ENCODE measurements at regions not wholly inside any gene's neighbourhood (a gene's known extent, or its start where the extent isn't known, plus 50 kb on each side); places are given as distances from the start of the nearest gene placed in this dataset.

DNA sequence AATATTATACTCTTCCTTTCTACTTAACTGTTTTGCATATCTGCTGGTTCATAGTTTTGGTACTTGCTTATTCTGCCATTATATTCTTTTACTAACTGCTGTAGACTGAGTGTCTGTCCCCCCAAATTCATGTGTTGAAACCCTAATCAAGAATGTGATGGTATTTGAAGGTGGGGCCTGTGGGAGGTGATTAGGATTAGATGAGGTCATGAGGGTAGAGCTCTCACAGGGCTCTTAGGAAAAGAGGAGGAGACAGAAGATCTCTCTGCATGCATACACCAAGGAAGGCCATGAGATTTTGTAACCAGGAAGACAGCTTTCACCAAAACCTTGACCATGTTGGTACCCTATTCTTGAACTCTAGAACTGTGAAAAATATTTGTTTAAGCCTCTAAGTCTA is 354.1 kb upstream of the B3GALT2 start:
- peak; percentile 52 for ATAC-seq (replicated peaks)
- peaks cover 59% of the 10 kb centered on the region for H3K36me3 Mint-ChIP-seq (ENCODE audit: low read depth)
- H3K4me3 Mint-ChIP-seq: peak overlapping the region; percentile 85
- H3K9me3 Mint-ChIP-seq: peaks cover 4% of the 10 kb centered on the region
- peaks cover 42% of the 10 kb centered on the region for H3K4me1 Mint-ChIP-seq
- H3K27ac Mint-ChIP-seq: peak overlapping the region; percentile 95
- H3K27me3 Mint-ChIP-seq: no peaks in the 10 kb centered on the region

DNA sequence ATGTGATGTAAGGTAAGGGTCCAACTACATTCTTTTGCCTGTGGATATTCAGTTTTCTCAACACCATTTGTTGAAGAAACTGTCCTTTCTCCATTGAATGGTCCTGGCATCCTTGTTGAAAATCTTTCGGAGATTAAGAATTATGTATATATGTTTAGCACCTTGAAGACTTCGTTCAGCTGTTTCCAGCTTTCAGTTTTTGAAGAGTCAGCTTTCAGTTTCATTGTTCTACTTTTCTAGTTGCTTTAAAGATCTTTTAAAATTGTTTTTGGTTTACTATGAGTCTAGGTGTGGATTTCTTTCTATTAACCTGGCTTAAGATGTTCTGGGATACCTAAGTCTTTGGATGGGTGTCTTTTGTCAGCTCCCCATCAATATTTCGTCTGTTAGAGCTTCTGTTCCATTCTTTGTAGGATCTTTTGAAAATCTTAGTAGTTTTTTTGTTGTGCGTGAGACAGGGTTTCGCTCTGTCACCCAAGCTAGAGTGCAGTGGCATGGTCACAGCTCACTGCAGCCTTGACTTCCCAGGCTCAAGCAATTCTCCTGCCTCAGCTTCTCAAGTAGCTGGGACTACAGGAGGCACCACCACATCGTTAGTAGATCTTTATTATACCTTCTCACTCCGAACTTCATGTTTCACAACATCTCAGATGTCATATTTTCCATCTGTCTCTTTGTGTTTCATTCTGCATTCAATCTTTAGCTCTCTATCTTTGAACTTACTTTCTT is 353.5 kb upstream of the B3GALT2 start:
- Mint-ChIP-seq H3K36me3 (ENCODE audit: low read depth) (peaks cover 53% of the 10 kb centered on the region), H3K27me3 (no peaks in the 10 kb centered on the region), H3K4me1 (peaks cover 35% of the 10 kb centered on the region), H3K27ac (peak overlapping the region; percentile 95), H3K4me3 (peak overlapping the region; percentile 85), H3K9me3 (peaks cover 6% of the 10 kb centered on the region)
- peak; percentile 43 for ATAC-seq (replicated peaks)

DNA sequence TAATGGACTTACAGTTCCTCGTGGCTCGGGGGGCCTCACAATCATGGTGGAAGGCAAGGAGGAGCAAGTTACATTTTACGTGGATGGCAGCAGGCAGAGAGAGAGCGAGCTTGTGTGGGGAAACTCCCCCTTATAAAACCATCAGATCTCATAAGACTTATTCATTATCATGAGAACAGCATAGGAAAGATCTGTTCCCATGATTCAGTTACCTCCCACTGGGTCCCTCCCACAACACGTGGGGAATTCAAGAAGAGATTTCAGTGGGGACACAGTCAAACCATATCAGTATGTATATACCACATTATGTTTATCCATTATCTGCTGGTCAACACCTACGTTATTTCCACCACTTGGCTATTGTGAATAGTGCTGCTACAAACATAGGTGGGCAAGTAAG is 352.3 kb upstream of the B3GALT2 start:
- Mint-ChIP-seq H3K36me3 (ENCODE audit: low read depth) (peaks cover 41% of the 10 kb centered on the region), H3K4me1 (peaks cover 26% of the 10 kb centered on the region), H3K27ac (peak overlapping the region; percentile 95), H3K27me3 (no peaks in the 10 kb centered on the region), H3K9me3 (peaks cover 6% of the 10 kb centered on the region), H3K4me3 (peak overlapping the region; percentile 85)
- ATAC-seq (replicated peaks): peak; percentile 45

DNA sequence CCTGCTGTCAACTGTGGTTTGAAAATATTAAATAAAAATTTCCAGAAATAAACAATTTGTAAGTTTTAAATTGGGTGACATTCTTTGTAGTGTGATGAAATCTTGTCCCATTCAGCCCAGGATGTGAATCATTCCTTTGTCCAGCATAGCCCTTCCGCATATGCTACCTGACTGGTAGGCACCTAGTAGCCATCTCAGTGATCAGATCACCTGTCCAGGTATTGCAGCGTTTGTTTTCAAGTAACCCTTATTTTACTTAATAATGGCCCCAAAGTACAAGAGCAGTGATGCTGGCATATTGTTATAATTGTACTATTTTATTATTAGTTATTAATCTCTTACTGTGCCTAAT is 351.6 kb upstream of the B3GALT2 start:
- Mint-ChIP-seq H3K36me3 (ENCODE audit: low read depth) (peaks cover 36% of the 10 kb centered on the region), H3K27me3 (no peaks in the 10 kb centered on the region), H3K4me1 (peaks cover 22% of the 10 kb centered on the region), H3K9me3 (peaks cover 6% of the 10 kb centered on the region), H3K27ac (peak overlapping the region; percentile 95), H3K4me3 (peak overlapping the region; percentile 85)
- peak; percentile 20 for ATAC-seq (replicated peaks)

DNA sequence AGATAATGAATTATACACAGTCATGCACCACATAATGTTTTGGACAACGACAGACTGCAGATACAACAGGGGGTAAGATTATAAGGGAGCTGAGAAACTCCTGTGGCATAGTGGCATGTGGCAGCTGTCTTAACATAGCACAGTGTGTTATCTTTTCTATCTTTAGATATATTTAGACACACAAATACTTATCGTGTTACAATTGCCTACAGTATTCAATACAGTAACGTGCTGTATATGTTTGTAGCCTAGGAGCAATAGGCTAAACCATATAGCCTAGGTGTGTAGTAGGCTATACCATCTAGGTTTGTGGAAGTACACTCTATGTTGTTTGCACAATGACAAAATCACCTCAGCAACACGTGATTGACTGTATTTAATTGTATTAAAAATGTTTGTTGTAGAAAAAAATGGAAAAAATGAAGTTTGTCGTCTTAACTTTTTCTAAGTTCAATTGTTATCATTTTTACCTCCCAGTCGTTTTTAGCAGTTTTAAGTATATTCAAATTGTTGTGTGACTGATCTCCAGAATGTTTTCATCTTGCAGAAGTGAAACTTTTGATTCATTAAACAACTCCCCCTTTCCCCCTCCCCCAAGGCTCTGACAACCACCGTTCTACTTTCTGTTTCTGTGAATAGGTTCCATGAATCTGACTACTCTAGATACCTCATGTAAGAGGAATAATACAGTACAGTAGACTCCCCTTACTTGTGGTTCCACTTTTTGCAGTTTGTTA is 351.0 kb upstream of the B3GALT2 start:
- peaks cover 31% of the 10 kb centered on the region for H3K36me3 Mint-ChIP-seq (ENCODE audit: low read depth)
- peak overlapping the region; percentile 85 for H3K4me3 Mint-ChIP-seq

DNA sequence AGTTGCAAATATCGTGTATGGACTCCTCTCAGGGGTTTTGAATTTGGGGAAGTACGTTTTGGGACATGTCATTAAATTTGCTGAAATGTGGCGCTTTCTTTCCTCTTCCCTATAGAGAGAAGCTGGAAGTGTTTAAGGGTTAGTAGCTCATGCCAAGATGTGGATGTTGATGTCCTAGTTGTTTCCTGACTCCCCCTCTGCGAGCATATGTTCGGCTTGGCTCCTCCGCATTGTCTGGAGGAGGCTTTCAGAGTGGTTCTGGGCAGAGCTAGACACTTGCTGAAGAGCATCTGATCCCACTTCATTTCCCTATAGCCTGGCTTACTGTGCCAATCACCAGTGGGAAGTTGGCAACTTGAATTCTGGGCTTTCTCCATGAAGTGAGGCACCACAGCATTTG is 347.4 kb upstream of the B3GALT2 start:
- H3K27me3 Mint-ChIP-seq: no peaks in the 10 kb centered on the region
- no peak overlapping the region for H3K27ac Mint-ChIP-seq
- H3K36me3 Mint-ChIP-seq (ENCODE audit: low read depth): peaks cover 12% of the 10 kb centered on the region
- peaks cover 17% of the 10 kb centered on the region for H3K9me3 Mint-ChIP-seq
- ATAC-seq (replicated peaks): no peak
- H3K4me3 Mint-ChIP-seq: no peak overlapping the region
- peaks cover 5% of the 10 kb centered on the region for H3K4me1 Mint-ChIP-seq

More for the DNA sequence above, 351.0 kb upstream of the B3GALT2 start:
- peak overlapping the region; percentile 95 for H3K27ac Mint-ChIP-seq
- H3K4me1 Mint-ChIP-seq: peaks cover 17% of the 10 kb centered on the region
- peak; percentile 73 for ATAC-seq (replicated peaks)
- H3K27me3 Mint-ChIP-seq: no peaks in the 10 kb centered on the region
- H3K9me3 Mint-ChIP-seq: peaks cover 6% of the 10 kb centered on the region

DNA sequence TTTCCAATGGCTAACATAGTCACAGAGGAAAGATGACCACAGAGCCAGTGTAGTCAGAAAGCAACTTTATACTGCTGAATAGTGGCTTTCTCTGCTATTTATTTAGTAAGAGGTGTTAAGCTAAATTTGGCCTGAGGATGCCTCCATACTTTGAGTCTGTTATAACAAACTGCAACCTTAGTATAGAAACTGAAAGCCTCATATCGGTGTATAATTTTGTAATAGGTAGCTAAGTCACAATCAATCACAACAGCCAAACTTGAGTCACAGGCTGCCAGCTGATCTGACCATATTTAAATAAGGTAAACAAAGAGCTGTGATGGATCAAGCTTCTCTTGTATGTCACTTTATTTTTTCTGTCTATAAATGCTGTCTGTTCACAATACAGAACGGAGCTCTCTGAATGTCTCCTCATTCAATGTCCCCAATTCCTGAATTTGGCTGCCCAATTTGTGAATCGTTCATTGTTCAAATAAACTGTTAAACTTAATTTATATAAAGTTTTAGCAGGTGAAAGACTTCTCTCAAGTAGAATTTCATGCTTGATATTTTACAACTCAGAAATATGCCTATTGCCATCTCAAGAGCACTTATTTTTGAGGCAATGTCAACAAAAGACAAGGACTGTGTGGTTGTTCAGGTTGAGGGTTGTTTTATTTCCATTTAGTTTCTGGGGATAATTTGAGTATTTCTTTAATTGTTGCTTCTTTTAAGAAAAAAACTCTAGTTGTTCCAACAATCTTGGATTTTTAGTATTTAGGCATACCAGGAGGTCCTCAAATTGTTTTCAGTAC is 339.7 kb upstream of the B3GALT2 start:
- Mint-ChIP-seq H3K36me3 (ENCODE audit: low read depth) (peaks cover 7% of the 10 kb centered on the region), H3K27ac (peak overlapping the region; percentile 54), H3K4me3 (peak overlapping the region; percentile 9), H3K27me3 (no peaks in the 10 kb centered on the region), H3K4me1 (peaks cover 8% of the 10 kb centered on the region), H3K9me3 (peaks cover 14% of the 10 kb centered on the region)
- peak; percentile 98 for ATAC-seq (replicated peaks)

DNA sequence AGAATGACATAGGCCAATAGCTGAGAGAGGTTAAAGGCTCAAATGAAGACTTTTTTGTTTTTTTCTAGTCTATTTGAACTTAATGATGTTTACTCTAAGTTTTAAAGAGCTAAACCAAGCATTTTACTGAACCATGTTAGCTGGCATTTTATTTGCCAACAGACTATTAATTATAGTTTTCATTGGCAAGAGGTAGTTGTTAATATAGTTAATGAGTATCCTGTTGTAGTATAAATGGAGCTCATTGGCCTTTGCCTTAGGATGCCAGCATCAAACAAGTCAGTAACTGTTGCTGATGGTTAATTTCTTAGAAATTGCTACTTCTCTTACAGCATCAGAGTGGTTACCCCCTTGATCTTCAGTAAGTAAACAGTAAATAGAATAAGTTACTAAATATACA is 339.0 kb upstream of the B3GALT2 start:
- Mint-ChIP-seq H3K36me3 (ENCODE audit: low read depth) (peaks cover 3% of the 10 kb centered on the region), H3K27ac (peak overlapping the region; percentile 54), H3K27me3 (no peaks in the 10 kb centered on the region), H3K4me1 (peaks cover 9% of the 10 kb centered on the region), H3K4me3 (peak overlapping the region; percentile 9), H3K9me3 (peaks cover 9% of the 10 kb centered on the region)
- no peak for ATAC-seq (replicated peaks)

DNA sequence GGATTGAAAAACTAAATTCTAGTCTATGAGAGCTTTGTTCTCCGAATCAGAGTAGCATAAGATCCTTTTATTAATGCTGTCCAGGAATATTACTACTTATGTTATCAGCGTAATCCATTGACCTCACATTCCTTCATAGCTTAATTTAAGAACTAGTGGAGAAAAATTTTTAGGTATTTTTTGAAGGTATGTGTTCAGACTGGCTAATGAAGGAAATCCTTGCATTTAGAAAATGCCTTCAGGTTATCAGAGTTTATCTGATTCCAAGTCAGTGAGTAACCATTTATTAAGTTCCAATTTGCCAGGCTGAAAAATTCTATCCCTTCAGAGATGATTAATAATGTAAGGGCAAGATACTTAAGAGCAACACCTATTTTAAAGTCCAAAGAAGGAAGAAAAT is 338.2 kb upstream of the B3GALT2 start:
- Mint-ChIP-seq H3K27me3 (no peaks in the 10 kb centered on the region), H3K27ac (peak overlapping the region; percentile 54), H3K4me3 (peak overlapping the region; percentile 9), H3K4me1 (peaks cover 13% of the 10 kb centered on the region), H3K36me3 (ENCODE audit: low read depth) (peaks cover 9% of the 10 kb centered on the region), H3K9me3 (peaks cover 13% of the 10 kb centered on the region)
- no peak for ATAC-seq (replicated peaks)

DNA sequence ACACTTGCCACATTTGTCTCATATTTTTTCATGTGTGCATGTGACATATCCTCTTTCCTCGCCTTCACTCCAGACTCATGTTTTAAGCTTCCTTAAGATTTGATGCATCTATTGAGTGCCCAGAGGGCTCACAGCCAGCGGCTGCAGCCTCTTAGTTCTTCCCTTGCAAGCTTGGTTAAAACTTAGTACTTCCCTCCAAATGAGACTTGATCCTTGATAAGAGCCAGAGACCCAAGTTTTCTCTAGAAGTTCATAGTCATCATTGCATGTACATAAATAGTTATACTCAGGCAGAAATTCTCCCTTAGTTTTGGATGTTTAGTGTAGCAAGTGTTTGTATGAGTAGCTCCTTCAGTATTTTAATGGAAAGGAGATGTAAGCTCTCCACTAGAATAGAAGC is 337.6 kb upstream of the B3GALT2 start:
- ATAC-seq (replicated peaks): no peak
- peaks cover 15% of the 10 kb centered on the region for H3K36me3 Mint-ChIP-seq (ENCODE audit: low read depth)
- H3K27ac Mint-ChIP-seq: no peak overlapping the region
- H3K4me3 Mint-ChIP-seq: no peak overlapping the region
- H3K9me3 Mint-ChIP-seq: peaks cover 16% of the 10 kb centered on the region
- peaks cover 13% of the 10 kb centered on the region for H3K4me1 Mint-ChIP-seq
- no peaks in the 10 kb centered on the region for H3K27me3 Mint-ChIP-seq

DNA sequence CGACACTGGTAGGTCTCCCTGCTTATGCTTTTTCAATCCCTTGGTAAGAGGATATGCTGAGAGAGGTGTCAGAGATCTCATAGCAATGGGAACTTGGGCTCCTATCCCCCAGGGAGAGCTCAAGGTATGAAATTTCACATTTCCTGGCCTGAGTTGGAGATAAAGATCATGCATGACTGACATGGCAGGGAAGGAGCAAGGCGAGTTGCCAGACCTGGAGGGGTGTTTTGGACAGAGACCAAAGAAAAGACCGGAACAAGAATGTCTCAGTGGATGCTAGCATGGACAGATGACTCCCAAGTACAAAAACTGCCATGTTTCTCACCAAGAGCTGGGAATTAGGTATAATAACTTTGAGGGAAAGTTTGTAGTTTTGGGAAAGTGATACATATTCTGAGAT is 334.1 kb upstream of the B3GALT2 start:
- peaks cover 16% of the 10 kb centered on the region for H3K36me3 Mint-ChIP-seq (ENCODE audit: low read depth)
- no peaks in the 10 kb centered on the region for H3K27me3 Mint-ChIP-seq
- H3K4me3 Mint-ChIP-seq: no peak overlapping the region
- peak overlapping the region; percentile 14 for H3K27ac Mint-ChIP-seq
- no peak for ATAC-seq (replicated peaks)
- peaks cover 32% of the 10 kb centered on the region for H3K4me1 Mint-ChIP-seq
- H3K9me3 Mint-ChIP-seq: peaks cover 17% of the 10 kb centered on the region

DNA sequence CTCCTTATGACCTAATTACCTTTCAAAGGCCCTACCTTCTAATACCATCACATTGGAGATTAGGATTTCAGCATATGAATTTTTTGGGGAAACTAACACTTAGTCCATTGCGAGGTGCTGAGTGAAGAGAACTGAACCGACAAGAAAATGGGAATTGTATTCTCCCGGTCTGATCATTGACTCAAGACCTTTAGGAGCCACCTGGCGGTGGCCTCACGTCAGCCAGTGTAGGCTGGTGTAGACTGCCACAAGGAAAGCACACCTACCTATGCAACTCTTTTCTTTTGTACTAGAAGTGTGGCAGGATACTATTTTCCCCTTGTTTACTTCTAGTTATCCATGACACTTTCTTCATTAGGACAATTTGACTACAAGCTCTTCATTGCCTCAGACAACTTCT is 333.5 kb upstream of the B3GALT2 start:
- Mint-ChIP-seq H3K36me3 (ENCODE audit: low read depth) (peaks cover 16% of the 10 kb centered on the region), H3K4me1 (peaks cover 27% of the 10 kb centered on the region), H3K4me3 (no peak overlapping the region), H3K9me3 (peaks cover 13% of the 10 kb centered on the region), H3K27ac (peak overlapping the region; percentile 17), H3K27me3 (no peaks in the 10 kb centered on the region)
- ATAC-seq (replicated peaks): no peak

DNA sequence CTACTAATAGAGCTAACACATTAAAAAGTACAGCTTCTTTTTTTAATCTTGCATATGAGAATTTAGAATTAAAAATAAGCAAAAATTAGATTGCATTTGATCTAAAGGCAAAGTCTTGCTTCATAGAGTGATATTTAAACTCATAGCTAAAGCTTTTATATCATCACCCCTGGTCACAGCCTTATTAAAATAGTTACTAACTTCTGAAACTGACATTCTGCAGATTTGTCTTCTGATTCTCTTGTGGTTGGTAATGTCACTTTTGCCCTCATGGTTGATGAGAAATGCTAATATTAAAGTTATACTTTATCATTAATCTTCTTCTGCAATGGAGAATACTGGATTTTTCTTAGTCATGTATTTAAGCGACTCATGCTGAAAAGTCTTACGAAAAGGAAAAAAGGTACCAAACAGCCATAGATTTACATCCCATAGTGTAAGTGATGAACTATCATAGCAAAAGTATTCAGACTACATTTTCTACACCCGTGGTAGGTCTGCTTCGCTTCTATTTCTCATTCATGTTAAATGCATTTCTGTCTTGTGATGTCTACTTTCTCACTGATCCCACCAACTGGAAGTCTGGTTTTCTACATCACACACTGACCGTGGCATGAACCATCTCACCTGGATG is 330.5 kb upstream of the B3GALT2 start:
- Mint-ChIP-seq H3K27ac (peak overlapping the region; percentile 83), H3K27me3 (no peaks in the 10 kb centered on the region), H3K4me3 (peak overlapping the region; percentile 70), H3K36me3 (ENCODE audit: low read depth) (peaks cover 21% of the 10 kb centered on the region), H3K9me3 (peaks cover 12% of the 10 kb centered on the region), H3K4me1 (peaks cover 23% of the 10 kb centered on the region)
- ATAC-seq (replicated peaks): peak; percentile 86

DNA sequence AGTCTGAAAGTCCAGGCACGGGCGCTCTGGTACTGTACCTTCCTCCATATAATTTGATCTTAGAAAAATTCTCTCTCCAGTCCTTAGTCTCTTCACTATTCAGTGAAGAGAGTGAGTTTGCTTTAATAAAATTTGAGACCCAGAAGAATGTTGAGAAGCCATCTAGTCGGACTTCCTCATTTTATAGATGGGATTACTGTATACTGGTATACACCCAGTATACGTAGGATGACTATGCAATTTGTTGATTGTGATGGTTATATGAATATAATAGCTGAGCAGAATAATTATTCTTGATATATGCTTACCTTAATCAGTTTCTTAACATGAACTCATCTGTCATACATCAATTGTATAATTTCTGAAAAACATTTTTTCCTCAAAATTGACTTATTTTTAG is 328.0 kb upstream of the B3GALT2 start:
- H3K9me3 Mint-ChIP-seq: peaks cover 11% of the 10 kb centered on the region
- peaks cover 9% of the 10 kb centered on the region for H3K36me3 Mint-ChIP-seq (ENCODE audit: low read depth)
- no peak for ATAC-seq (replicated peaks)
- no peak overlapping the region for H3K4me3 Mint-ChIP-seq
- no peak overlapping the region for H3K27ac Mint-ChIP-seq
- peaks cover 19% of the 10 kb centered on the region for H3K4me1 Mint-ChIP-seq
- H3K27me3 Mint-ChIP-seq: no peaks in the 10 kb centered on the region

Measured in activated T-helper 17 cell treated with anti-CD3 and anti-CD28 coated beads, Interleukin-2, amount 50 U/mL, for 72 hours (primary cell).